Smooth muscle cell (in vitro differentiated cells): ENCODE measurements at regions not wholly inside any gene's neighbourhood (a gene's known extent, or its start where the extent isn't known, plus 50 kb on each side); places are given as distances from the start of the nearest gene placed in this dataset.
"Not testable (repeated sequence)": the region's sequence is repeated elsewhere in the genome, so short reads cannot be mapped to it uniquely, and the experiment has no call there.

Experiments used
- DNase-seq: peaks from one replicate; lab custom pipeline; 2025; ENCODE audit not compliant: unreplicated experiment; lab: John Stamatoyannopoulos, UW
- H2AFZ ChIP-seq: fragments of 200-600 bp; sonication (generic); 2 replicates; pipeline ENCODE4 v1.6.0; 2016; ENCODE audit warnings: antibody characterized with exemption, low read depth, mild to moderate bottlenecking
- H3F3A ChIP-seq: fragments of 200-600 bp; sonication (generic); 2 replicates; pipeline ENCODE4 v1.6.0; 2017; ENCODE audit warnings: antibody characterized with exemption, low read depth
- H3K27ac ChIP-seq: fragments of 200-600 bp; sonication (generic); 2 replicates; pipeline ENCODE4 v1.5.1; 2016; ENCODE audit warnings: low read depth, mild to moderate bottlenecking
- H3K27me3 ChIP-seq: fragments of 200-600 bp; sonication (generic); 2 replicates; pipeline ENCODE4 v1.6.1; 2016; ENCODE audit warnings: low read depth, mild to moderate bottlenecking
- H3K36me3 ChIP-seq: fragments of 200-600 bp; sonication (generic); 2 replicates; pipeline ENCODE4 v1.5.1; 2016; ENCODE audit warnings: low read depth
- H3K4me1 ChIP-seq: fragments of 200-600 bp; sonication (generic); 2 replicates; pipeline ENCODE4 v1.5.1; 2016; ENCODE audit warnings: low read depth
- H3K4me2 ChIP-seq: fragments of 200-600 bp; sonication (generic); 2 replicates; pipeline ENCODE4 v1.6.0; 2016; ENCODE audit warnings: mild to moderate bottlenecking
- H3K4me3 ChIP-seq: fragments of 200-600 bp; sonication (generic); 2 replicates; pipeline ENCODE4 v1.5.1; 2016; ENCODE audit warnings: mild to moderate bottlenecking
- H3K79me2 ChIP-seq: fragments of 200-600 bp; sonication (generic); 2 replicates; pipeline ENCODE4 v1.6.0; 2016; ENCODE audit warnings: low read depth, mild to moderate bottlenecking
- H3K9ac ChIP-seq: fragments of 200-600 bp; sonication (generic); 2 replicates; pipeline ENCODE4 v1.6.0; 2016; ENCODE audit warnings: low read depth
- H3K9me3 ChIP-seq: fragments of 200-600 bp; sonication (generic); replicated peaks from 2 replicates; pipeline ENCODE4 v1.5.1; 2016; ENCODE audit warnings: low read depth
- H4K20me1 ChIP-seq: fragments of 200-600 bp; sonication (generic); 2 replicates; pipeline ENCODE4 v1.6.0; 2016; ENCODE audit warnings: low read depth
- WGBS: methylation state at CpG from one replicate; pipeline ENCODE4 v1.1.7; 2016; ENCODE audit warnings: low lambda C conversion rate; 5-methylcytosine and 5-hydroxymethylcytosine counted together
- TF ChIP-seq, protein P1 (sequence below): fragments of 200-600 bp; sonication (generic); IDR thresholded peaks from 2 replicates; pipeline ENCODE4 v1.5.1; 2017; ENCODE audit warnings: borderline replicate concordance, mild to moderate bottlenecking, antibody characterized with exemption; ENCODE audit not compliant: insufficient read depth, poor library complexity, severe bottlenecking

DNA sequence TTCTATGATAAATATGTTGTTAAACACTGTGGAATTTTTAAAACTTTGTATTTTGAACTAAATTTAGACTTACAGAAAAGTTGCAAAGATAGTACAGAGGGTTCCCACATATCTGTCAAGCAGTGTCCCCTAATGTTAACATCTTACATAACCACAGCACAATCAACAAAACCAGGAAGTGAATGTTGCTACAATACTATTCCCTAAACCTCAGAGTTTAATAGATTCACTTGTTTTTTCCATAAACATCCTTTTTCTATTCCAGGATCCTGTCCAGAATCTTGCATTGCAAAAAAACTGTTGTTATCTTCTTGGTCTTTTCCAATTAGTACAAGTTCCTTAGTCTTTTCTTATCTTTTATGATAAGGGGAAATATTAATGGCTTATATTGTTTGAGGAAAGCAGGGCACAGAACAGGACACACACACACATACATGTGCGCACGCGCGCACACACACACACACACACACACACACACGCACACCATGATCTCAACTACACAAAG, 251.1 kb upstream of the TRIB2 start:
- peaks cover 13% of the 10 kb centered on the region for H3F3A ChIP-seq
- no peak overlapping the region for H3K27ac ChIP-seq
- no peak overlapping the region for H3K4me2 ChIP-seq
- WGBS = 98% methylated on average over 5 of the region's 5 CpGs
- H3K9ac ChIP-seq = no peak overlapping the region
- no peaks in the 10 kb centered on the region for H3K27me3 ChIP-seq
- no peak for DNase-seq
- TF ChIP-seq, protein P1, sequence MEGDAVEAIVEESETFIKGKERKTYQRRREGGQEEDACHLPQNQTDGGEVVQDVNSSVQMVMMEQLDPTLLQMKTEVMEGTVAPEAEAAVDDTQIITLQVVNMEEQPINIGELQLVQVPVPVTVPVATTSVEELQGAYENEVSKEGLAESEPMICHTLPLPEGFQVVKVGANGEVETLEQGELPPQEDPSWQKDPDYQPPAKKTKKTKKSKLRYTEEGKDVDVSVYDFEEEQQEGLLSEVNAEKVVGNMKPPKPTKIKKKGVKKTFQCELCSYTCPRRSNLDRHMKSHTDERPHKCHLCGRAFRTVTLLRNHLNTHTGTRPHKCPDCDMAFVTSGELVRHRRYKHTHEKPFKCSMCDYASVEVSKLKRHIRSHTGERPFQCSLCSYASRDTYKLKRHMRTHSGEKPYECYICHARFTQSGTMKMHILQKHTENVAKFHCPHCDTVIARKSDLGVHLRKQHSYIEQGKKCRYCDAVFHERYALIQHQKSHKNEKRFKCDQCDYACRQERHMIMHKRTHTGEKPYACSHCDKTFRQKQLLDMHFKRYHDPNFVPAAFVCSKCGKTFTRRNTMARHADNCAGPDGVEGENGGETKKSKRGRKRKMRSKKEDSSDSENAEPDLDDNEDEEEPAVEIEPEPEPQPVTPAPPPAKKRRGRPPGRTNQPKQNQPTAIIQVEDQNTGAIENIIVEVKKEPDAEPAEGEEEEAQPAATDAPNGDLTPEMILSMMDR = no peak
- no peak overlapping the region for H2AFZ ChIP-seq
- no peaks in the 10 kb centered on the region for H3K36me3 ChIP-seq
- H3K79me2 ChIP-seq = no peaks in the 10 kb centered on the region
- no peaks in the 10 kb centered on the region for H3K9me3 ChIP-seq
- H3K4me3 ChIP-seq = no peak overlapping the region
- no peaks in the 10 kb centered on the region for H4K20me1 ChIP-seq
- peaks cover 5% of the 10 kb centered on the region for H3K4me1 ChIP-seq

DNA sequence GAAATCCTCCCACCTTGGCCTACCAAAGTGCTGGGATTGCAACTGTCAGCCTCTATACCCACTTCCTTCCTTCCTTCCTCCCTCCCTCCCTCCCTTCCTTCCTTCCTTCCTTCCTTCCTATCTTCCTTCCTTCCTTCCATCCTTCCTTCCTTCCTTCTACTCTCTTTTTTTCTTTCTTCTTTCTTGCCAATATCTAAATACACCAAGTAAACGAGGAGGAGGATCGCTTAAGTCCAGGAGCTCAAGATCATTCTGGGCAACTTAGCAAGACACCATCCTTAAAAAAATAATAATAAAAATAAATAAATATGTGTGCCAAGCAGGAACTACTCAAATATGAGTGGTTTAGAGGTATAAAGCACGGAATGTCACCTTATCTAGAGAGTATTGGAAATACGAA, 249.4 kb upstream of the TRIB2 start:
- Histone ChIP-seq H3K4me2 (no peak overlapping the region), H3K9me3 (no peaks in the 10 kb centered on the region), H4K20me1 (no peaks in the 10 kb centered on the region), H3K79me2 (no peaks in the 10 kb centered on the region), H3K27ac (no peak overlapping the region), H3F3A (peaks cover 13% of the 10 kb centered on the region), H3K27me3 (no peaks in the 10 kb centered on the region), H3K4me1 (peaks cover 5% of the 10 kb centered on the region), H3K4me3 (no peak overlapping the region), H3K36me3 (no peaks in the 10 kb centered on the region), H3K9ac (no peak overlapping the region), H2AFZ (no peak overlapping the region)
- DNase-seq = no peak
- TF ChIP-seq, protein P1 = no peak
- 98% methylated on average over 4 of the region's 4 CpGs for WGBS

DNA sequence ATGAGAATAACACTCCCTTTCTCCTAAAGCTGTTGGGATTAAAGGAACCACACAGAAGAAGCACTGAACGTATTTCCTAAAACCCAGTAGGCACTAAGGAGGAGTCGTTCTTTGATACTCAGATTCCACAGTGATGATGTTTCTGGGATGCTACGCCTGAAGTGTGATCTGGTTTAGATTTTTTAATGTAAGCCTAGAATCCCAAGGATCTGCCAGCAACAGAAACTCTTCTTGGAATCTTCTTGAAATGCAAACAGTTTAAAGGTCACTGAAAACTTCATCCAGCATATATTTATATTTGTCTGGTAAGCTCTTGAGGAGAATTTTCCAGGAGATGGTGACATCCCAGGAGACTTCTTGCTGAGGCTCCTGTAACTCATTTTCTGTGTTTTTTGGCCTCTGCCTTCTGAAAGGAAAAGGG, 247.6 kb upstream of the TRIB2 start:
- Histone ChIP-seq H3K9me3 (no peaks in the 10 kb centered on the region), H3F3A (peaks cover 13% of the 10 kb centered on the region), H3K4me1 (peaks cover 5% of the 10 kb centered on the region), H3K4me2 (peak overlapping the region; percentile 57), H2AFZ (no peak overlapping the region), H3K4me3 (no peak overlapping the region), H4K20me1 (no peaks in the 10 kb centered on the region), H3K36me3 (no peaks in the 10 kb centered on the region), H3K27me3 (no peaks in the 10 kb centered on the region), H3K27ac (peak overlapping the region; percentile 22), H3K79me2 (no peaks in the 10 kb centered on the region), H3K9ac (no peak overlapping the region)
- 21% methylated on average over 3 of the region's 3 CpGs for WGBS
- no peak for DNase-seq
- TF ChIP-seq, protein P1 = no peak

DNA sequence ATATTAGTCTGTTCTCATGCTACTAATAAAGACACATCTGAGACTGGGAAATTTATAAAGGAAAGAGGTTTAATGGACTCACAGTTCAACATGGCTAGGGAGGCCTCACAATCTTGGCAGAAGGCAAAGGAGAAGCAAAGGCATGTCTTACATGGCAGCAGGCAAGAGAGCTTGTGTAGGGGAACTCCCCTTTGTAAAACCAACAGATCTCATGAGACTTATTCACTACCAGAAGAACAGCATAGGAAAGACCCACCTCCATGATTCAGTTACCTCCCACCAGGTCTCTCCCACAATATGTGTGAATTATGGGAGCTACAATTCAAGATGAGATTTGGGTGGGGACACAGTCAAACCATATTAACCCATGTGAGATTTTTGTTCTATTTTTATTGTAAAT, 244.5 kb upstream of the TRIB2 start:
- H3K9me3 ChIP-seq, H3K27ac ChIP-seq, H3K27me3 ChIP-seq, H2AFZ ChIP-seq, H3K4me1 ChIP-seq, H3K79me2 ChIP-seq, H3K4me3 ChIP-seq, H3K9ac ChIP-seq, H3K4me2 ChIP-seq, H3K36me3 ChIP-seq, H4K20me1 ChIP-seq, DNase-seq: not testable (repeated sequence)
- H3F3A ChIP-seq = peaks cover 13% of the 10 kb centered on the region
